ENCODE measurements at regions not wholly inside any gene's neighbourhood (a gene's known extent, or its start where the extent isn't known, plus 50 kb on each side); places are given as distances from the start of the nearest gene placed in this dataset.

- peaks cover 5% of the 10 kb centered on the region for H3K4me1 Mint-ChIP-seq
- H3K27ac Mint-ChIP-seq = no peak overlapping the region
- peaks cover 3% of the 10 kb centered on the region for H3K36me3 Mint-ChIP-seq
- H3K27me3 Mint-ChIP-seq = peaks cover 9% of the 10 kb centered on the region
- ATAC-seq (no peak), DNase-seq (no peak)
- no peaks in the 10 kb centered on the region for H3K9me3 Mint-ChIP-seq (ENCODE audit: low read depth)
- H3K4me3 Mint-ChIP-seq = no peak overlapping the region
- CTCF ChIA-PET = no interaction called here
These were observed 59.3 kb upstream of the CD180 start for GRCh38 chr5:67255881-67256280.

- Mint-ChIP-seq H3K27ac (no peak overlapping the region), H3K27me3 (peaks cover 5% of the 10 kb centered on the region), H3K4me1 (peaks cover 5% of the 10 kb centered on the region), H3K36me3 (peaks cover 3% of the 10 kb centered on the region), H3K9me3 (ENCODE audit: low read depth) (no peaks in the 10 kb centered on the region), H3K4me3 (no peak overlapping the region)
- DNase-seq (no peak), ATAC-seq (no peak)
- CTCF ChIA-PET = no interaction called here
These were observed 57.3 kb upstream of the CD180 start for GRCh38 chr5:67253911-67254310.

DNA sequence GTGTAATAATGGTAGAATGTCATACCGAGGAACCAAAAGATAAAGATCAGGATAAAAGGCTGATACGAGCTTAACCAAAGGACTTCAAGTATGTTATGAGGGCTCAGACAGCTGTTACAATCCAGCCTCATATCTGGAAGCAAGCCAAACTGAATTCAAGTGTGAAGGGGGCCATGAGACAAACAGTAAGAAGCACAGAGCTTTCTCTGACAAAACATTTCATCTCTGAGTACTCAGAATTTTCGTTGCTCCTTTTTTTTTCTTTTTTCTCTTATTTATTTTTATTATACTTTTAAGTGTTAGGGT lies 52.9 kb upstream of the CD180 start:
- no peaks in the 10 kb centered on the region for H3K9me3 Mint-ChIP-seq (ENCODE audit: low read depth)
- H3K4me1 Mint-ChIP-seq = peaks cover 13% of the 10 kb centered on the region
- no peaks in the 10 kb centered on the region for H3K27me3 Mint-ChIP-seq
- DNase-seq = no peak
- CTCF ChIA-PET = no interaction called here
- ATAC-seq = no peak
- H3K4me3 Mint-ChIP-seq = no peak overlapping the region
- no peaks in the 10 kb centered on the region for H3K36me3 Mint-ChIP-seq
- no peak overlapping the region for H3K27ac Mint-ChIP-seq

- H3K4me1 Mint-ChIP-seq = peaks cover 14% of the 10 kb centered on the region
- H3K4me3 Mint-ChIP-seq = no peak overlapping the region
- H3K27me3 Mint-ChIP-seq = no peaks in the 10 kb centered on the region
- no peak for DNase-seq
- no peaks in the 10 kb centered on the region for H3K9me3 Mint-ChIP-seq (ENCODE audit: low read depth)
- ATAC-seq = no peak
- CTCF ChIA-PET = no interaction called here
- no peaks in the 10 kb centered on the region for H3K36me3 Mint-ChIP-seq
- no peak overlapping the region for H3K27ac Mint-ChIP-seq
These were observed 52.3 kb upstream of the CD180 start for GRCh38 chr5:67248703-67249589.

GRCh38 chr5:67246546-67247268 lies 50.1 kb upstream of the CD180 start:
- H3K27ac Mint-ChIP-seq = no peak overlapping the region
- ATAC-seq (no peak), DNase-seq (no peak)
- H3K36me3 Mint-ChIP-seq = peaks cover 2% of the 10 kb centered on the region
- peaks cover 18% of the 10 kb centered on the region for H3K4me1 Mint-ChIP-seq
- CTCF ChIA-PET = interaction anchor here (0.7 to 2.9 kb wide), 16 partner anchors 8 to 1006 kb away, joined by 3 to 17 read pairs (median 4); no protein-coding TSS in a partner anchor
- H3K4me3 Mint-ChIP-seq = no peak overlapping the region
- no peaks in the 10 kb centered on the region for H3K27me3 Mint-ChIP-seq
- H3K9me3 Mint-ChIP-seq (ENCODE audit: low read depth) = peaks cover 3% of the 10 kb centered on the region

Measured in activated CD8-positive, alpha-beta memory T cell treated with anti-CD3 and anti-CD28 coated beads, Interleukin-2, amount 10 ng/mL, durations not matched to agents 7 days and 5 days (primary cell).